IMR-90 (cell line): ENCODE measurements at regions not wholly inside any gene's neighbourhood (a gene's known extent, or its start where the extent isn't known, plus 50 kb on each side); places are given as distances from the start of the nearest gene placed in this dataset.

ENCODE experiments used
- ATAC-seq: fragments of 200-7000 bp; cut with Tn5 transposase; 2 replicates; pipeline ENCODE4 v1.9.1; 2020; ENCODE audit warnings: low read depth, mild to moderate bottlenecking, moderate library complexity
- BruUV-seq: library from RNA; stranded (reverse); fragments of 400-500 nt; replicated peaks from 2 replicates; lab custom pipeline; 2021; lab: Mats Ljungman, UMichigan
- CTCF ChIA-PET: fragments of 300-600 bp; formaldehyde crosslinking; extraction: SDS; loops from one replicate; lab custom pipeline; 2021; ENCODE audit warnings: antibody characterized with exemption; lab: Yijun Ruan, JAX
- POLR2A ChIA-PET: fragments of 300-600 bp; sonication (Branson Sonifier 250); formaldehyde crosslinking; loops from one replicate; lab custom pipeline; 2022; ENCODE audit warnings: antibody characterized with exemption; ENCODE audit not compliant: unreplicated experiment; lab: Charles Lee
- DNase-seq: peaks from one replicate; pipeline ENCODE4 v3.0.0; 2013
- H2AFZ ChIP-seq: replicated peaks from 2 replicates; pipeline ENCODE3; 2013; ENCODE audit warnings: low read length, mild to moderate bottlenecking; ENCODE audit not compliant: poor library complexity
- H2AK5ac ChIP-seq: 2 replicates; pipeline ENCODE4 v1.6.1; 2013; ENCODE audit warnings: low read depth, low read length, inconsistent platforms
- H2AK9ac ChIP-seq: replicated peaks from 2 replicates; pipeline ENCODE3; 2013; ENCODE audit warnings: mild to moderate bottlenecking, low read depth, low read length, moderate library complexity; ENCODE audit not compliant: poor library complexity
- H2BK120ac ChIP-seq: 2 replicates; pipeline ENCODE4 v1.6.1; 2013; ENCODE audit warnings: low read depth, low read length, inconsistent platforms
- H2BK15ac ChIP-seq: 3 replicates; pipeline ENCODE4 v1.6.1; 2013; ENCODE audit warnings: low read depth, low read length, inconsistent platforms
- H2BK20ac ChIP-seq: 2 replicates; pipeline ENCODE4 v1.6.1; 2013; ENCODE audit warnings: low read depth, mild to moderate bottlenecking, inconsistent platforms, low read length, moderate library complexity
- H2BK5ac ChIP-seq: 2 replicates; pipeline ENCODE4 v1.6.1; 2013; ENCODE audit warnings: mild to moderate bottlenecking, low read depth, low read length, inconsistent platforms; ENCODE audit not compliant: poor library complexity, severe bottlenecking
- H3K14ac ChIP-seq: replicated peaks from 2 replicates; pipeline ENCODE4 v1.6.1; 2013; ENCODE audit warnings: low read depth, low read length, inconsistent platforms
- H3K18ac ChIP-seq: 2 replicates; pipeline ENCODE4 v1.6.1; 2013; ENCODE audit warnings: low read depth, low read length, control low read depth
- H3K23ac ChIP-seq: 2 replicates; pipeline ENCODE4 v1.6.1; 2013; ENCODE audit warnings: low read depth, low read length, inconsistent platforms
- H3K27ac ChIP-seq: 2 replicates; pipeline ENCODE4 v1.5.1; 2013; ENCODE audit warnings: mild to moderate bottlenecking, control low read depth, low read length; ENCODE audit not compliant: insufficient read depth
- H3K27me3 ChIP-seq: 2 replicates; pipeline ENCODE4 v1.6.1; 2013; ENCODE audit warnings: low read length; ENCODE audit not compliant: control insufficient read depth, insufficient read depth
- H3K36me3 ChIP-seq: 2 replicates; pipeline ENCODE4 v1.6.1; 2013; ENCODE audit warnings: low read length, mixed read lengths; ENCODE audit not compliant: control insufficient read depth, insufficient read depth
- H3K4ac ChIP-seq: 2 replicates; pipeline ENCODE4 v1.6.1; 2013; ENCODE audit warnings: low read depth, low read length, inconsistent platforms
- H3K4me1 ChIP-seq: 2 replicates; pipeline ENCODE4 v1.6.1; 2013; ENCODE audit warnings: low read length, mixed read lengths; ENCODE audit not compliant: control insufficient read depth, insufficient read depth
- H3K4me2 ChIP-seq: 2 replicates; pipeline ENCODE4 v1.6.1; 2013; ENCODE audit warnings: low read depth, mild to moderate bottlenecking, control low read depth, low read length, moderate library complexity
- H3K4me3 ChIP-seq: 2 replicates; pipeline ENCODE4 v1.5.1; 2013; ENCODE audit warnings: low read depth, mild to moderate bottlenecking, control low read depth, low read length, moderate library complexity; ENCODE audit not compliant: insufficient read depth
- H3K56ac ChIP-seq: 2 replicates; pipeline ENCODE4 v1.6.1; 2013; ENCODE audit warnings: low read length, inconsistent platforms; ENCODE audit not compliant: insufficient read depth; ENCODE audit errors: extremely low read depth
- H3K79me1 ChIP-seq, 2 experiments: 2 replicates each; pipeline ENCODE4 v1.6.1; 2013; ENCODE audit warnings: low read length in 2 of 2, inconsistent platforms in 1 of 2, low read depth in 1 of 2
- H3K9ac ChIP-seq: 2 replicates; pipeline ENCODE4 v1.6.1; 2013; ENCODE audit warnings: low read depth, low read length, control low read depth
- H3K9me1 ChIP-seq: 2 replicates; pipeline ENCODE4 v1.6.1; 2013; ENCODE audit warnings: low read length, inconsistent platforms; ENCODE audit not compliant: insufficient read depth
- H3K9me3 ChIP-seq: 2 replicates; pipeline ENCODE4 v1.6.1; 2013; ENCODE audit warnings: low read length; ENCODE audit not compliant: control insufficient read depth, insufficient read depth
- H4K20me1 ChIP-seq: 2 replicates; pipeline ENCODE4 v1.6.1; 2013; ENCODE audit warnings: low read length, inconsistent platforms; ENCODE audit not compliant: insufficient read depth
- H4K5ac ChIP-seq: 2 replicates; pipeline ENCODE4 v1.6.1; 2013; ENCODE audit warnings: mild to moderate bottlenecking, low read depth, low read length, control low read depth
- H4K8ac ChIP-seq, 2 experiments: 2 replicates each; pipeline ENCODE4 v1.6.1; 2013; ENCODE audit warnings: low read depth in 2 of 2, low read length in 2 of 2, control low read depth in 1 of 2, inconsistent platforms in 1 of 2
- H4K91ac ChIP-seq: 2 replicates; pipeline ENCODE4 v1.6.1; 2013; ENCODE audit warnings: low read depth, low read length, inconsistent platforms; ENCODE audit not compliant: insufficient read depth
- BHLHE40 ChIP-seq: fragments of 150-350 bp; IDR thresholded peaks from 2 replicates; pipeline ENCODE4 v1.6.1; 2016; ENCODE audit warnings: mild to moderate bottlenecking, low read depth, low read length
- CEBPB ChIP-seq: IDR thresholded peaks from 2 replicates; pipeline ENCODE4 v1.6.1; 2012; ENCODE audit warnings: low read depth, low read length, improper control_type of control experiment
- CHD1 ChIP-seq: IDR thresholded peaks from 2 replicates; pipeline ENCODE4 v1.6.1; 2012; ENCODE audit warnings: low read depth, low read length, improper control_type of control experiment
- FOS ChIP-seq: fragments of 150-350 bp; IDR thresholded peaks from 2 replicates; pipeline ENCODE4 v1.6.1; 2016; ENCODE audit warnings: low read depth, low read length
- MAFK ChIP-seq: IDR thresholded peaks from 2 replicates; pipeline ENCODE4 v1.6.1; 2012; ENCODE audit warnings: low read depth, low read length, improper control_type of control experiment
- MAZ ChIP-seq: IDR thresholded peaks from 2 replicates; pipeline ENCODE4 v1.6.1; 2012; ENCODE audit warnings: low read depth, mild to moderate bottlenecking, low read length, improper control_type of control experiment, moderate library complexity, borderline replicate concordance
- MXI1 ChIP-seq: IDR thresholded peaks from 2 replicates; pipeline ENCODE4 v1.6.1; 2012; ENCODE audit warnings: low read depth, mild to moderate bottlenecking, low read length, moderate library complexity, borderline replicate concordance
- NFE2L2 ChIP-seq: fragments of 150-350 bp; IDR thresholded peaks from 2 replicates; pipeline ENCODE4 v1.6.1; 2016; ENCODE audit warnings: low read depth, mild to moderate bottlenecking, low read length
- POLR2A ChIP-seq: IDR thresholded peaks from 2 replicates; pipeline ENCODE4 v1.6.1; 2012; ENCODE audit warnings: mild to moderate bottlenecking, low read depth, low read length
- RCOR1 ChIP-seq: IDR thresholded peaks from 2 replicates; pipeline ENCODE4 v1.6.1; 2012; ENCODE audit warnings: mild to moderate bottlenecking, low read length, improper control_type of control experiment; ENCODE audit not compliant: insufficient replicate concordance
- SMC3 ChIP-seq: fragments of 150-350 bp; IDR thresholded peaks from 2 replicates; pipeline ENCODE4 v1.6.1; 2016; ENCODE audit warnings: low read depth, mild to moderate bottlenecking, antibody characterized with exemption, low read length, moderate library complexity
- WGBS, 2 experiments: methylation state at CpG; one replicate each; pipeline versions ENCODE4 v1.1.5 to v1.1.7; 2013; ENCODE audit warnings: missing lambda C conversion rate in 2 of 2; ENCODE audit not compliant: insufficient read length in 1 of 2; ENCODE audit errors: extremely low coverage in 2 of 2; 5-methylcytosine and 5-hydroxymethylcytosine counted together
- dilution Hi-C: fragments of 300-500 bp; cut with HindIII; formaldehyde crosslinking; loops from one replicate; pipeline ENCODE4 v1.14.3; 2018; ENCODE audit warnings: low sequenced_read_pairs; ENCODE audit not compliant: unreplicated experiment
- in situ Hi-C: fragments of 300-500 bp; cut with MboI; formaldehyde crosslinking; loops from 3 replicates; pipeline ENCODE4 v1.14.3; 2019; ENCODE audit warnings: low sequenced_read_pairs, inconsistent platforms, mixed read lengths
- intact Hi-C: fragments of 100-400 bp; cut with micrococcal nuclease; formaldehyde crosslinking; loops from 2 replicates; pipeline ENCODE4 v1.10.0; 2022
- TF ChIP-seq, protein P1 (sequence below): fragments of 150-350 bp; IDR thresholded peaks from 2 replicates; pipeline ENCODE4 v1.6.1; 2017; ENCODE audit warnings: mild to moderate bottlenecking, antibody characterized with exemption, low read length, low read depth

DNA sequence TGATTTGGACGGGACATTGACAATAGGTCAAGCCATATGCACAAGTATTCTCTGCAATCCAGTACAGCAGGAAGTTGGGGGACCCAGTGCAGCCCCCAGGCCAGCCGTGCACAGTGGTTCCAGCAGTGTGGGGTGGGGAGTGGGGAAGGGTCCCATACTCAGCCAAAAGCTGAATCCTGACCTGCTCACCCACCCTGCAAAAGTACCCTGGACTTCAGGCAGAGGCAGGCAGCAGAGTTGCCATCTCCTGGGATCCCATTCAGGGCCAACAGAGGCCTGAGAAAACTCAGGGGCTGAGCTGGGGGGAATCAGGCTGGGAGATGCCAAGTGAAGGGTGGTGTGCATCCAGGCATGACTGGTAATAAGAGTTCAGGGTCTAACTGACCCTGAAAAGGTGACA, 83.9 kb downstream of the ALG10 start:
- Histone ChIP-seq H3K56ac (no peak overlapping the region), H3K18ac (no peak overlapping the region), H2BK15ac (no peak overlapping the region), H4K91ac (no peak overlapping the region), H3K4ac (no peak overlapping the region), H3K14ac (no peak overlapping the region), H3K36me3 (no peaks in the 10 kb centered on the region), H4K5ac (no peak overlapping the region), H3K23ac (no peak overlapping the region), H3K4me1 (no peaks in the 10 kb centered on the region), H3K79me1 (no peaks in the 10 kb centered on the region), H3K27ac (no peak overlapping the region), H3K9me1 (no peaks in the 10 kb centered on the region), H2AK5ac (no peak overlapping the region), H2BK120ac (no peak overlapping the region), H3K9ac (no peak overlapping the region), H3K4me3 (no peak overlapping the region), H3K9me3 (peaks cover 23% of the 10 kb centered on the region), H3K4me2 (no peak overlapping the region), H3K27me3 (no peaks in the 10 kb centered on the region), H2BK20ac (no peak overlapping the region), H4K20me1 (no peaks in the 10 kb centered on the region), H4K8ac (no peak overlapping the region), H2AK9ac (no peak overlapping the region), H2BK5ac (no peak overlapping the region), H2AFZ (no peak overlapping the region)
- ChIA-PET CTCF (no interaction called here), POLR2A (no interaction called here)
- dilution Hi-C loops (no loop called here), intact Hi-C loops (no loop called here), in situ Hi-C loops (no loop called here)
- BruUV-seq, result no TSS peak
- TF ChIP-seq FOS, result no peak
- no peak for TF ChIP-seq CHD1
- TF ChIP-seq, protein P1, sequence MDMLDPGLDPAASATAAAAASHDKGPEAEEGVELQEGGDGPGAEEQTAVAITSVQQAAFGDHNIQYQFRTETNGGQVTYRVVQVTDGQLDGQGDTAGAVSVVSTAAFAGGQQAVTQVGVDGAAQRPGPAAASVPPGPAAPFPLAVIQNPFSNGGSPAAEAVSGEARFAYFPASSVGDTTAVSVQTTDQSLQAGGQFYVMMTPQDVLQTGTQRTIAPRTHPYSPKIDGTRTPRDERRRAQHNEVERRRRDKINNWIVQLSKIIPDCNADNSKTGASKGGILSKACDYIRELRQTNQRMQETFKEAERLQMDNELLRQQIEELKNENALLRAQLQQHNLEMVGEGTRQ, result no peak
- TF ChIP-seq POLR2A, result no peak
- no peak for TF ChIP-seq BHLHE40
- no peak for TF ChIP-seq MXI1
- no peak for TF ChIP-seq MAFK
- no peak for TF ChIP-seq RCOR1
- TF ChIP-seq CEBPB, result no peak
- TF ChIP-seq MAZ, result no peak
- TF ChIP-seq SMC3, result no peak
- TF ChIP-seq NFE2L2, result no peak
- WGBS, 2 experiments, result 17% methylated on average over 1 of the region's 2 CpGs; no CpG with 5 or more reads in 1 of the 2 experiments
- DNase-seq (no peak), ATAC-seq (no peak)
